ENCODE measurements at regions not wholly inside any gene's neighbourhood (a gene's known extent, or its start where the extent isn't known, plus 50 kb on each side); places are given as distances from the start of the nearest gene placed in this dataset.

DNA sequence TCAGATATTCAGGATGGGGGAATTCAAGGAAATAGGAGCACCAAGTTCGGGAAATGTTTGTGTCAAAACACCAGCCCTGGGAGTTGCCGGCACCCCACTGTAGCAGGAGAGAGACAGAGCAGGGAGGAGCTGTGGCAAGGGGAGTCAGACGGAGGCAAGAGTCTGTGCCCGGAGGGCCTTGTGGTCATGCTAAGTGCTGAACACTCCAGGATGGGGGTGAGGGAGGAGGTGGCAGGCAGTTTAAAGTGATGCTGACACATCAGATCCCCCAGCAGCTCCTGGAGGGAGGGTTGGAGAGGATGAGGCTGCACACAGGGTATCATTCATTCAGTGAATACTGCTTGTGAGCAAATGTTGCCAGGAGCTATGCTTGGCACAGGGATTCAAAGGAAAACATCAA lies 150.3 kb upstream of the ETV3 start:
- no TSS peak for BruUV-seq (replicated peaks)
- no peak for TF ChIP-seq TCF7L2 (IDR thresholded peaks at IDR 0.05; ENCODE audit: low read depth, low read length)
- TF ChIP-seq, protein P1, sequence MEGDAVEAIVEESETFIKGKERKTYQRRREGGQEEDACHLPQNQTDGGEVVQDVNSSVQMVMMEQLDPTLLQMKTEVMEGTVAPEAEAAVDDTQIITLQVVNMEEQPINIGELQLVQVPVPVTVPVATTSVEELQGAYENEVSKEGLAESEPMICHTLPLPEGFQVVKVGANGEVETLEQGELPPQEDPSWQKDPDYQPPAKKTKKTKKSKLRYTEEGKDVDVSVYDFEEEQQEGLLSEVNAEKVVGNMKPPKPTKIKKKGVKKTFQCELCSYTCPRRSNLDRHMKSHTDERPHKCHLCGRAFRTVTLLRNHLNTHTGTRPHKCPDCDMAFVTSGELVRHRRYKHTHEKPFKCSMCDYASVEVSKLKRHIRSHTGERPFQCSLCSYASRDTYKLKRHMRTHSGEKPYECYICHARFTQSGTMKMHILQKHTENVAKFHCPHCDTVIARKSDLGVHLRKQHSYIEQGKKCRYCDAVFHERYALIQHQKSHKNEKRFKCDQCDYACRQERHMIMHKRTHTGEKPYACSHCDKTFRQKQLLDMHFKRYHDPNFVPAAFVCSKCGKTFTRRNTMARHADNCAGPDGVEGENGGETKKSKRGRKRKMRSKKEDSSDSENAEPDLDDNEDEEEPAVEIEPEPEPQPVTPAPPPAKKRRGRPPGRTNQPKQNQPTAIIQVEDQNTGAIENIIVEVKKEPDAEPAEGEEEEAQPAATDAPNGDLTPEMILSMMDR (IDR thresholded peaks at IDR 0.05), result no peak
- TF ChIP-seq, protein P2, sequence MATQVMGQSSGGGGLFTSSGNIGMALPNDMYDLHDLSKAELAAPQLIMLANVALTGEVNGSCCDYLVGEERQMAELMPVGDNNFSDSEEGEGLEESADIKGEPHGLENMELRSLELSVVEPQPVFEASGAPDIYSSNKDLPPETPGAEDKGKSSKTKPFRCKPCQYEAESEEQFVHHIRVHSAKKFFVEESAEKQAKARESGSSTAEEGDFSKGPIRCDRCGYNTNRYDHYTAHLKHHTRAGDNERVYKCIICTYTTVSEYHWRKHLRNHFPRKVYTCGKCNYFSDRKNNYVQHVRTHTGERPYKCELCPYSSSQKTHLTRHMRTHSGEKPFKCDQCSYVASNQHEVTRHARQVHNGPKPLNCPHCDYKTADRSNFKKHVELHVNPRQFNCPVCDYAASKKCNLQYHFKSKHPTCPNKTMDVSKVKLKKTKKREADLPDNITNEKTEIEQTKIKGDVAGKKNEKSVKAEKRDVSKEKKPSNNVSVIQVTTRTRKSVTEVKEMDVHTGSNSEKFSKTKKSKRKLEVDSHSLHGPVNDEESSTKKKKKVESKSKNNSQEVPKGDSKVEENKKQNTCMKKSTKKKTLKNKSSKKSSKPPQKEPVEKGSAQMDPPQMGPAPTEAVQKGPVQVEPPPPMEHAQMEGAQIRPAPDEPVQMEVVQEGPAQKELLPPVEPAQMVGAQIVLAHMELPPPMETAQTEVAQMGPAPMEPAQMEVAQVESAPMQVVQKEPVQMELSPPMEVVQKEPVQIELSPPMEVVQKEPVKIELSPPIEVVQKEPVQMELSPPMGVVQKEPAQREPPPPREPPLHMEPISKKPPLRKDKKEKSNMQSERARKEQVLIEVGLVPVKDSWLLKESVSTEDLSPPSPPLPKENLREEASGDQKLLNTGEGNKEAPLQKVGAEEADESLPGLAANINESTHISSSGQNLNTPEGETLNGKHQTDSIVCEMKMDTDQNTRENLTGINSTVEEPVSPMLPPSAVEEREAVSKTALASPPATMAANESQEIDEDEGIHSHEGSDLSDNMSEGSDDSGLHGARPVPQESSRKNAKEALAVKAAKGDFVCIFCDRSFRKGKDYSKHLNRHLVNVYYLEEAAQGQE (IDR thresholded peaks at IDR 0.05; ENCODE audit: insufficient read depth in 1 of 2, low read depth in 2 of 2, low read length in 1 of 2), result no peak
- no peak for TF ChIP-seq SIN3A (IDR thresholded peaks at IDR 0.05; ENCODE audit: borderline replicate concordance, insufficient read depth, low read depth, low read length)
- TF ChIP-seq POLR2AphosphoS5 (IDR thresholded peaks at IDR 0.05; ENCODE audit: low read depth, low read length), result no peak
- ChIA-PET POLR2A (no interaction called here), CTCF (no interaction called here)
- H3K36me3 ChIP-seq (ENCODE audit: control insufficient read depth, insufficient read depth, low read length), result no peaks in the 10 kb centered on the region
- H3K4me1 ChIP-seq (ENCODE audit: control insufficient read depth, insufficient read depth, low read length), result no peaks in the 10 kb centered on the region
- intact Hi-C loops (cut with micrococcal nuclease; ENCODE audit: unreplicated experiment) (no loop called here), in situ Hi-C loops (cut with HindIII; ENCODE audit: low pct_unique_long_range_greater_than_20kb, low sequenced_read_pairs) (no loop called here)
- DNase-seq (ENCODE audit: low read depth, low spot score) (no peak), ATAC-seq (no peak)
- H3K9me3 ChIP-seq (ENCODE audit: control insufficient read depth, insufficient read depth, low read depth, low read length), result no peaks in the 10 kb centered on the region
- H3K27me3 ChIP-seq (ENCODE audit: control insufficient read depth, insufficient read depth, low read length), result no peaks in the 10 kb centered on the region
- H3K27ac ChIP-seq (ENCODE audit: low read length), result no peak overlapping the region
- no peak overlapping the region for H3K4me3 ChIP-seq (ENCODE audit: low read depth in 2 of 2, low read length in 2 of 2)

DNA sequence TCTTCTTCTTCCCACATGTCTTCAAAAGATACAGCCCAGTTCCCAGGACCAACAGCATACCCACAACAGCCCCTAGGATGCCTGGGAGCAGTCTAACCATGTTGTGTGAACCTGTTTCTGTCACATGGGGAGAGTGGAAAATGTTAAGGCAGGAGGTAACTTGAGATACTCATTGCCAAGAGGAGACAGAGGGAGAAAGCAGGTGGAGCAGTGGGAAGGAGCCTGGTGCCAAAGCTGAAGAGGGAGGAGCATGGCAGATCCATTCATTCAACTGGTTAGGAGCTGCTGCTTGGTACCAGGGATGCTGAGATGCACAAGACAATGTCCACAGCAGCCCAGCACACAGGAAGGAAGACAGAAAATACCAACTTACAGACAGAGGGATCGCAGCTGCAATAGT lies 149.8 kb upstream of the ETV3 start:
- no peak for TF ChIP-seq POLR2AphosphoS5 (IDR thresholded peaks at IDR 0.05; ENCODE audit: low read depth, low read length)
- no peak for TF ChIP-seq SIN3A (IDR thresholded peaks at IDR 0.05; ENCODE audit: borderline replicate concordance, insufficient read depth, low read depth, low read length)
- TF ChIP-seq, protein P1 (IDR thresholded peaks at IDR 0.05), result no peak
- TF ChIP-seq TCF7L2 (IDR thresholded peaks at IDR 0.05; ENCODE audit: low read depth, low read length), result no peak
- TF ChIP-seq, protein P2 (IDR thresholded peaks at IDR 0.05; ENCODE audit: insufficient read depth in 1 of 2, low read depth in 2 of 2, low read length in 1 of 2), result no peak
- Histone ChIP-seq H3K4me3 (ENCODE audit: low read depth in 2 of 2, low read length in 2 of 2) (no peak overlapping the region), H3K4me1 (ENCODE audit: control insufficient read depth, insufficient read depth, low read length) (no peaks in the 10 kb centered on the region), H3K27me3 (ENCODE audit: control insufficient read depth, insufficient read depth, low read length) (no peaks in the 10 kb centered on the region), H3K36me3 (ENCODE audit: control insufficient read depth, insufficient read depth, low read length) (no peaks in the 10 kb centered on the region), H3K27ac (ENCODE audit: low read length) (no peak overlapping the region), H3K9me3 (ENCODE audit: control insufficient read depth, insufficient read depth, low read depth, low read length) (no peaks in the 10 kb centered on the region)
- intact Hi-C loops (cut with micrococcal nuclease; ENCODE audit: unreplicated experiment) (no loop called here), in situ Hi-C loops (cut with HindIII; ENCODE audit: low pct_unique_long_range_greater_than_20kb, low sequenced_read_pairs) (no loop called here)
- DNase-seq (ENCODE audit: low read depth, low spot score), result no peak
- CTCF ChIA-PET, result no interaction called here
- POLR2A ChIA-PET, result no interaction called here
- no TSS peak for BruUV-seq (replicated peaks)
- ATAC-seq, result no peak
